Pons (tissue), 1 donor: ENCODE measurements at regions not wholly inside any gene's neighbourhood (a gene's known extent, or its start where the extent isn't known, plus 50 kb on each side); places are given as distances from the start of the nearest gene placed in this dataset.

ENCODE experiments used
- DNase-seq: peaks from one replicate; pipeline ENCODE4 v3.0.0-alpha.2; 2016; ENCODE audit warnings: low spot score

- no peak for DNase-seq
Measured at GRCh38 chr11:70627219-70627618, 228.9 kb downstream of the CTTN start.

- no peak for DNase-seq
Measured at GRCh38 chr11:70628176-70628854, 230.0 kb downstream of the CTTN start.

GRCh38 chr11:70628855-70629844 is 230.8 kb downstream of the CTTN start:
- no peak for DNase-seq

GRCh38 chr11:70630068-70630467 is 231.7 kb downstream of the CTTN start:
- DNase-seq: no peak

- DNase-seq: no peak
Measured at GRCh38 chr11:70630816-70631623, 232.7 kb downstream of the CTTN start.

- DNase-seq: no peak
Measured at GRCh38 chr11:70631624-70632047, 233.3 kb downstream of the CTTN start.

- DNase-seq: no peak
Measured at GRCh38 chr11:70633610-70634009, 235.3 kb downstream of the CTTN start.

- DNase-seq: no peak
Measured at GRCh38 chr11:70636659-70637058, 238.3 kb downstream of the CTTN start.

- no peak for DNase-seq
Measured at GRCh38 chr11:70637186-70637800, 239.0 kb downstream of the CTTN start.

GRCh38 chr11:70637949-70638583 is 239.7 kb downstream of the CTTN start:
- peak; percentile 89 for DNase-seq

GRCh38 chr11:70640408-70640807 is 242.1 kb downstream of the CTTN start:
- no peak for DNase-seq

- no peak for DNase-seq
Measured at GRCh38 chr11:70641369-70641768, 243.0 kb downstream of the CTTN start.

GRCh38 chr11:70642266-70642665 is 243.9 kb downstream of the CTTN start:
- no peak for DNase-seq

- DNase-seq: no peak
Measured at GRCh38 chr11:70643642-70644041, 245.3 kb downstream of the CTTN start.

- no peak for DNase-seq
Measured at GRCh38 chr11:70644343-70645060, 246.2 kb downstream of the CTTN start.

- DNase-seq: no peak
Measured at GRCh38 chr11:70645537-70645936, 247.2 kb downstream of the CTTN start.

GRCh38 chr11:70646272-70647049 is 248.1 kb downstream of the CTTN start:
- no peak for DNase-seq

- DNase-seq: no peak
Measured at GRCh38 chr11:70647188-70648166, 249.1 kb downstream of the CTTN start.
